HPDE6-E6E7 (cell line): ENCODE measurements at regions not wholly inside any gene's neighbourhood (a gene's known extent, or its start where the extent isn't known, plus 50 kb on each side); places are given as distances from the start of the nearest gene placed in this dataset.
"Not testable (repeated sequence)": the region's sequence is repeated elsewhere in the genome, so short reads cannot be mapped to it uniquely, and the experiment has no call there.

Experiments
- DNase-seq: peaks from one replicate; pipeline ENCODE4 v3.0.0; 2011; ENCODE audit warnings: missing footprints; ENCODE audit errors: extremely low spot score

GRCh38 chr3:171981271-171981605, 58.1 kb upstream of the FNDC3B start:
- DNase-seq, result no peak

- DNase-seq, result no peak
These were observed 56.5 kb upstream of the FNDC3B start for GRCh38 chr3:171982828-171983227.

GRCh38 chr3:171983685-171984084, 55.7 kb upstream of the FNDC3B start:
- not testable (repeated sequence) for DNase-seq

GRCh38 chr3:171984883-171985282, 54.5 kb upstream of the FNDC3B start:
- DNase-seq, result no peak

GRCh38 chr3:171986176-171986575, 53.2 kb upstream of the FNDC3B start:
- no peak for DNase-seq

GRCh38 chr3:171986757-171987518, 52.4 kb upstream of the FNDC3B start:
- no peak for DNase-seq
